Lower leg skin (tissue), 4 donors: ENCODE measurements at regions not wholly inside any gene's neighbourhood (a gene's known extent, or its start where the extent isn't known, plus 50 kb on each side); places are given as distances from the start of the nearest gene placed in this dataset.

ENCODE experiments used
- DNase-seq, 2 donors: peaks; one replicate each; pipeline ENCODE4 v3.0.0-alpha.2; 2019; ENCODE audit warnings: low spot score in 2 of 2
- H3K4me3 ChIP-seq: fragments of 200-600 bp; sonication (generic); 2 replicates; pipeline ENCODE4 v1.5.1; 2017; ENCODE audit warnings: mild to moderate bottlenecking, low read depth; ENCODE audit not compliant: poor library complexity, severe bottlenecking
- CTCF ChIP-seq, 3 donors: fragments of 450-650 bp; IDR thresholded peaks; one replicate each; pipeline ENCODE4 v1.5.1; 2016; ENCODE audit warnings: antibody characterized with exemption in 3 of 3, mild to moderate bottlenecking in 3 of 3, moderate library complexity in 2 of 3
- POLR2A ChIP-seq, 2 donors: fragments of 450-650 bp; IDR thresholded peaks; one replicate each; pipeline ENCODE4 v1.6.1; 2016 to 2017; ENCODE audit warnings: antibody characterized with exemption in 2 of 2, mild to moderate bottlenecking in 1 of 2, moderate library complexity in 1 of 2
- WGBS, 2 donors: methylation state at CpG; one replicate each; pipeline ENCODE4 v1.1.5; 2018; 5-methylcytosine and 5-hydroxymethylcytosine counted together
- intact Hi-C: fragments of 100-400 bp; cut with DNase I; formaldehyde crosslinking; loops from one replicate; pipeline ENCODE4 v1.15.0; 2023; ENCODE audit warnings: low total_unique reads

GRCh38 chr2:176675271-176675949 lies 406.2 kb downstream of the MTX2 start:
- intact Hi-C loops: no loop called here
- TF ChIP-seq POLR2A (IDR thresholded peaks at IDR 0.05) (no peak), CTCF (IDR thresholded peaks at IDR 0.05) (no peak)
- WGBS, 2 donors: 80 to 84% methylated on average over 6 of the region's 6 CpGs
- no peak overlapping the region for H3K4me3 ChIP-seq
- DNase-seq: no peak

GRCh38 chr2:176677746-176678265 lies 408.6 kb downstream of the MTX2 start:
- H3K4me3 ChIP-seq: no peak overlapping the region
- TF ChIP-seq CTCF (IDR thresholded peaks at IDR 0.05) (no peak), POLR2A (IDR thresholded peaks at IDR 0.05) (no peak)
- WGBS, 2 donors: 79 to 86% methylated on average over 2 of the region's 2 CpGs
- intact Hi-C loops: no loop called here
- DNase-seq: no peak

GRCh38 chr2:176678571-176678970 lies 409.3 kb downstream of the MTX2 start:
- 64 to 77% methylated on average over 5 of the region's 5 CpGs for WGBS, 2 donors
- intact Hi-C loops: no loop called here
- H3K4me3 ChIP-seq: no peak overlapping the region
- DNase-seq: no peak
- TF ChIP-seq CTCF (IDR thresholded peaks at IDR 0.05): no peak
- TF ChIP-seq POLR2A (IDR thresholded peaks at IDR 0.05): no peak

- WGBS, 2 donors: 72 to 81% methylated on average over 2 of the region's 2 CpGs
- TF ChIP-seq CTCF (IDR thresholded peaks at IDR 0.05): no peak
- no peak for TF ChIP-seq POLR2A (IDR thresholded peaks at IDR 0.05)
- H3K4me3 ChIP-seq: no peak overlapping the region
- no peak for DNase-seq
- intact Hi-C loops: no loop called here
Observed at GRCh38 chr2:176679061-176679669, 409.9 kb downstream of the MTX2 start.

- TF ChIP-seq POLR2A (IDR thresholded peaks at IDR 0.05) (no peak), CTCF (IDR thresholded peaks at IDR 0.05) (no peak)
- 66% methylated on average over 1 of the region's 1 CpG for WGBS, 2 donors
- intact Hi-C loops: no loop called here
Observed at GRCh38 chr2:176680916-176681516, 411.8 kb downstream of the MTX2 start.

More at GRCh38 chr2:176680916-176681516, 411.8 kb downstream of the MTX2 start:
- no peak overlapping the region for H3K4me3 ChIP-seq
- no peak for DNase-seq
